GM12864 (cell line): ENCODE measurements at regions not wholly inside any gene's neighbourhood (a gene's known extent, or its start where the extent isn't known, plus 50 kb on each side); places are given as distances from the start of the nearest gene placed in this dataset.

Experiments used
- DNase-seq: peaks from one replicate; pipeline ENCODE4 v3.0.0-alpha.2; 2011; ENCODE audit warnings: low read depth
- H3K4me3 ChIP-seq: 2 replicates; pipeline ENCODE4 v1.5.1; 2011; ENCODE audit warnings: mild to moderate bottlenecking, low read depth, low read length, control low read depth
- CTCF ChIP-seq: IDR thresholded peaks from 2 replicates; pipeline ENCODE4 v1.5.1; 2011; ENCODE audit warnings: low read depth, mild to moderate bottlenecking, moderate library complexity, low read length, control low read depth, inconsistent platforms; ENCODE audit errors: missing control alignments

- H3K4me3 ChIP-seq: no peak overlapping the region
- TF ChIP-seq CTCF: no peak
- no peak for DNase-seq
Measured at GRCh38 chr15:69956417-69956816, 141.3 kb downstream of the TLE3 start.

GRCh38 chr15:69957175-69957574 is 140.5 kb downstream of the TLE3 start:
- DNase-seq: no peak
- H3K4me3 ChIP-seq: no peak overlapping the region
- TF ChIP-seq CTCF: peak; percentile 29

GRCh38 chr15:69958496-69959084 is 139.1 kb downstream of the TLE3 start:
- no peak for TF ChIP-seq CTCF
- no peak overlapping the region for H3K4me3 ChIP-seq
- no peak for DNase-seq

GRCh38 chr15:69962561-69962960 is 135.2 kb downstream of the TLE3 start:
- H3K4me3 ChIP-seq: no peak overlapping the region
- no peak for DNase-seq
- TF ChIP-seq CTCF: no peak

GRCh38 chr15:69963385-69963784 is 134.3 kb downstream of the TLE3 start:
- no peak for TF ChIP-seq CTCF
- no peak overlapping the region for H3K4me3 ChIP-seq
- no peak for DNase-seq

GRCh38 chr15:69971771-69972170 is 125.9 kb downstream of the TLE3 start:
- no peak for TF ChIP-seq CTCF
- H3K4me3 ChIP-seq: no peak overlapping the region
- no peak for DNase-seq

- no peak overlapping the region for H3K4me3 ChIP-seq
- DNase-seq: no peak
- TF ChIP-seq CTCF: no peak
Measured at GRCh38 chr15:69972436-69972835, 125.3 kb downstream of the TLE3 start.
